ENCODE measurements at regions not wholly inside any gene's neighbourhood (a gene's known extent, or its start where the extent isn't known, plus 50 kb on each side); places are given as distances from the start of the nearest gene placed in this dataset.

DNA sequence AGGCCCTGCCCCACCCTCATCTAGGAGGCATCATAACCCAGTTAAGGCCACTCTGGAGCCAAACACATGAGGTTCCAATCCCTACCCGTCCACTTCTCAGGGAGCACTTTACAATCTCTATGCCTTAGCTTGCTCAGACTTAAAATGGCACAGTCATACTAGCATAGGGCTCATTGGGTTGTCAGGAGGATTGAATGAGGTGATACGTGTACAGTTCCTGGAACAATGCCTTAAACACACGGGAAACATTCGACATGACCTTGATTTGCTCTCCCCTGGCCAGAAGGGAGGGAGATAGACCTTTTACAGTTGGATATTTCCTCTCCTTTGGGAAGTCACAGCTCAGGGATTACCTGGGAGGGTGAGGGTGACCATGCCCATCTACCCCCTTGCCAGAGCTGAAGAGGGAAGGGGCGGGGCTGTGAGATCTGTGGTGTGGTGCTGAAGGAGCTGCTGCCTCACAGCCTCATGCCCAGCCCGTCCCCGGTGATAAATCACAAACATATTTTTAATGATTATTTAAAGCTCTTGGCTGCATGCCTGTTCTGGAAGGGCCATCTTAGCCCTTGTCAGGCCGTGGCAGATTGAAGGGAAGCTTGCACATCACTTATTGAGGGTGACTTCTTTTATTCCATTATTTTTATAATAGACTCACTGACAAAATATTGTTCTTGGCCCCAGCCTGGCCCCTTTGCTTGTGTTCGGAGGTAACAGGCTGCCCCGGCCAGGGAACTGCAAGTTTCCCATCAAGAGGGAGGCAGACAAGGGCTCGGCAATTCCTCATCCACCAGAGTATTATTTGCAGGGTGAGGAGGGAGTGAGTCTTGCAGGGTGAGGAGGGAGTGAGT, 83.4 kb downstream of the FOXD2 start:
- TF ChIP-seq SIN3A (IDR thresholded peaks at IDR 0.05; ENCODE audit: borderline replicate concordance, insufficient read depth, low read length), result no peak
- TF ChIP-seq FOXP2 (optimal IDR thresholded peaks at IDR 0.05; ENCODE audit: borderline replicate concordance, extremely low read depth, extremely low read length, insufficient read depth), result no peak
- TF ChIP-seq REST (IDR thresholded peaks at IDR 0.05; ENCODE audit: insufficient read depth in 1 of 2, low read depth in 2 of 2, low read length in 2 of 2), result no peak
- TF ChIP-seq POLR2AphosphoS5 (IDR thresholded peaks at IDR 0.05; ENCODE audit: low read depth, low read length), result no peak
- no peak for TF ChIP-seq TAF1 (IDR thresholded peaks at IDR 0.05; ENCODE audit: borderline replicate concordance, insufficient read depth, low read length)

GRCh38 chr1:47522935-47523834, 85.3 kb downstream of the FOXD2 start:
- no peak for TF ChIP-seq REST (IDR thresholded peaks at IDR 0.05; ENCODE audit: insufficient read depth in 1 of 2, low read depth in 2 of 2, low read length in 2 of 2)
- TF ChIP-seq TAF1 (IDR thresholded peaks at IDR 0.05; ENCODE audit: borderline replicate concordance, insufficient read depth, low read length), result no peak
- no peak for TF ChIP-seq POLR2AphosphoS5 (IDR thresholded peaks at IDR 0.05; ENCODE audit: low read depth, low read length)
- no peak for TF ChIP-seq FOXP2 (optimal IDR thresholded peaks at IDR 0.05; ENCODE audit: borderline replicate concordance, extremely low read depth, extremely low read length, insufficient read depth)
- TF ChIP-seq SIN3A (IDR thresholded peaks at IDR 0.05; ENCODE audit: borderline replicate concordance, insufficient read depth, low read length), result no peak

DNA sequence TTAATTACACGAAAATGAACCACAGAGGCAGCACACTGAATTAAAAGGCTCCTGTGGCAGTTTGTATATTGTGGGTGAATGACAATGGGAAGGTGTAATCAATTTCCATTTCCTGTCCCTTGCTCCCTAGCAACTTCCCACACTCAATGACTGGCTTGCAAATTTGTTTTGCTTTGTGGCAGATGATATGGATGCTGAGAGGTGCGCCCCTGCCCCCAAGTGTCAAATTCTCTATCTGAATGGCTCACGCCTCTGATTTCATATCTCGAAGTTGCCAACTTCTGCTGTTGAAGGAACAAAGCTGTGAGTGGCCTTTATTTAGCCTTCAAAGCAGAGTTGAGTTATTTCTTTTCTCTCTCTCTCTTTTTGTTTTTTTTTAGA, 86.0 kb downstream of the FOXD2 start:
- no peak for TF ChIP-seq TAF1 (IDR thresholded peaks at IDR 0.05; ENCODE audit: borderline replicate concordance, insufficient read depth, low read length)
- TF ChIP-seq POLR2AphosphoS5 (IDR thresholded peaks at IDR 0.05; ENCODE audit: low read depth, low read length), result no peak
- no peak for TF ChIP-seq SIN3A (IDR thresholded peaks at IDR 0.05; ENCODE audit: borderline replicate concordance, insufficient read depth, low read length)
- no peak for TF ChIP-seq REST (IDR thresholded peaks at IDR 0.05; ENCODE audit: insufficient read depth in 1 of 2, low read depth in 2 of 2, low read length in 2 of 2)
- TF ChIP-seq FOXP2 (optimal IDR thresholded peaks at IDR 0.05; ENCODE audit: borderline replicate concordance, extremely low read depth, extremely low read length, insufficient read depth), result no peak

DNA sequence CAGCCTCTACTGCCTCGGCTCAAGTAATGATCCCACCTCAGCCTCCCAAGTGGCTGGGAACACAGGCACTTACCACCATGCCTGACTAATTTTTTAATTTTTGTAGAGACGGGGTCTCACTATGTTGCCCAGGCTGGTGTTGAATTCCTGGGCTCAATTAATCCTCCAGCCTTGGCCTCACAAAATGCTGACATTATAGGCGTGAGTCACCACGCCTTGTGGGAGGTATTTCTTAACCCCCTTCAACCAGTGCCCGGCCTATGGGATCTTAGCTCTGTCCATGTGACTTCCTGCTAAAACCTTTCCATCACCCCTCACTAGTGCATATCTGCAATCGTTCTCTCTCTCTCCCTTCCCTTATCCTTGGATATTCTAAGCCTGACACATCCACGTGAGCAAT, 86.4 kb downstream of the FOXD2 start:
- TF ChIP-seq FOXP2 (optimal IDR thresholded peaks at IDR 0.05; ENCODE audit: borderline replicate concordance, extremely low read depth, extremely low read length, insufficient read depth), result no peak
- no peak for TF ChIP-seq TAF1 (IDR thresholded peaks at IDR 0.05; ENCODE audit: borderline replicate concordance, insufficient read depth, low read length)
- no peak for TF ChIP-seq SIN3A (IDR thresholded peaks at IDR 0.05; ENCODE audit: borderline replicate concordance, insufficient read depth, low read length)

GRCh38 chr1:47527653-47528272, 89.9 kb downstream of the FOXD2 start:
- TF ChIP-seq REST (IDR thresholded peaks at IDR 0.05; ENCODE audit: insufficient read depth in 1 of 2, low read depth in 2 of 2, low read length in 2 of 2) (no peak), SIN3A (IDR thresholded peaks at IDR 0.05; ENCODE audit: borderline replicate concordance, insufficient read depth, low read length) (no peak), TAF1 (IDR thresholded peaks at IDR 0.05; ENCODE audit: borderline replicate concordance, insufficient read depth, low read length) (no peak), POLR2AphosphoS5 (IDR thresholded peaks at IDR 0.05; ENCODE audit: low read depth, low read length) (no peak), FOXP2 (optimal IDR thresholded peaks at IDR 0.05; ENCODE audit: borderline replicate concordance, extremely low read depth, extremely low read length, insufficient read depth) (no peak)
